ENCODE measurements at regions not wholly inside any gene's neighbourhood (a gene's known extent, or its start where the extent isn't known, plus 50 kb on each side); places are given as distances from the start of the nearest gene placed in this dataset.
"Not testable (repeated sequence)": the region's sequence is repeated elsewhere in the genome, so short reads cannot be mapped to it uniquely, and the experiment has no call there.

DNA sequence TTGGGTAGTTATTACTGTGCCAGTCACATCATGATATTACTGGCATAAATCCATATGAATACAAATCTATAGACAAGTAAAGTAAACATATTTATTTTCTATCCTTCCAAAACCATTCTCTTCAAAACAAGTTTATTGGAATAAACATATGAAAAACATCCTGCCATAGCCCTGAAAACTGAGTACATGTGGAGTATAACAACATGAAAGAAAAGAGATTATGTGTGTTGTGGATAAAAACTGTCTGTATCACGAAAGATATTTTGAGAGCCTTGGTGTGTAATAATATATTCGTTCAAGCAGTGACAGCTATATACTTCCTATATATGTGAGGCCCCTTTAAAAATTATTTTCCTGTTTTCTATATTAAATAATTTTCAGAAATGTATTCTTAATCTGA is 1742.2 kb downstream of the ARAP2 start:
- DNase-seq: no peak

DNA sequence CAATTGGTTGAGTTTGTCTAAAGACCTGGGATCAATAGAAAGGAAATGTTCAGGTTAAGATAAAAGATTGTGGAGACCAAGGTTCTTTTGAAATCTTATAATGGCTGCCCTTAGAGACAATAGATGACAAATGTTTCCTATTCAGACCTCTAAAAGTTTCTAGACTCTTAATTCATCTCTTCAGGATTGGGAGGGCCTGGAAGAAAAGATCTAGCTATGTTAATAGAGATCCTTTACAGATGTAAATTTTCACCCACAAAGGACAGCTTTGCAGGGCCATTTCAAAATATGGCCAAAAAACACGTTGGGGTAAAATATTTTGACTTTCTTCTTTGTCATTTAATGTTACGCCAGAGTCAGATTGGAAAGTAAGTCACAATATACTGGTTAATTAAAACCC is 1739.6 kb downstream of the ARAP2 start:
- not testable (repeated sequence) for DNase-seq

DNA sequence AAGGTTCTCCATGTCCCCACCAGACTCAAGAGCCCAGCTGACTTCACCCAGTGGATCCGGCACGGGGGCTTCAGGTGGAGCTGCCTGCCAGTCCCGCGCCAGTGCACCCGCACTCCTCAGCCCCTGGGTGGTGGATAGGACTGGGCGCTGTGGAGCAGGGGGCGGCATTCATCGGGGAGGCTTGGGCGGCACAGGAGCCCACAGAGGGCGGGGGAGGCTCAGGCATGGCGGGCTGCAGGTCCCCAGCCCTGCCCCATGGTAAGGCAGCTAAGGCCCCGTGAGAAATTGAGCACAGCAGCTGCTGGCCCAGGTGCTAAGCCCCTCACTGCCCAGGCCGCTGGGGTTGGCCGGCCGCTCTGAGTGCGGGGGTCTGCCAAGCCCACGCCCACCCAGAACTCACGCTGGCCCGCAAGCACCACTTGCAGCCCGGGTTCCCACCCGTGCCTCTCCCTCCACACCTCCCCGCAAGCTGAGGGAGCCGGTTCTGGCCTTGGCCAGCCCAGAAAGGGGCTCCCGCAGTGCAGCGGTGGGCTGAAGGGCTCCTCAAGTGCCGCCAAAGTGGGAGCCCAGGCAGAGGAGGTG is 1737.7 kb downstream of the ARAP2 start:
- DNase-seq: not testable (repeated sequence)

DNA sequence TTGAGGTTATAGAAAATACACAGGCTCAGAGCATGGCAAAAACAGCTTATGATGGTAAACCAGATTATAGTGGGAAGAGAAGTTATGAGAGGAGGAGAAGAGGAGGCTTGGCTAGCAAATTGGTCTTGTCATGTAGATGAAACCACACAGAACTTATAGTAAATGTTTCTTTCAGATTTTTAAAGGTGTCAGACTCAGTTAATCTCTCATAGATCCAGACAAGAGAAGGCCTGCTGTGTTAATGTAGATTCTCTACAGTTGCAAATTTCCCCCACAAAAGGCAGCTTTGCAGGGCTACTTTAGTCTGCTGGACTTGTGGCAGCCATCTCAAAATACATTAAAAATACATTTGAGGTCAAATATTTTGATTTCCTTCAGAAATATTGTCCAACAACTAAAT is 1731.7 kb downstream of the ARAP2 start:
- no peak for DNase-seq

DNA sequence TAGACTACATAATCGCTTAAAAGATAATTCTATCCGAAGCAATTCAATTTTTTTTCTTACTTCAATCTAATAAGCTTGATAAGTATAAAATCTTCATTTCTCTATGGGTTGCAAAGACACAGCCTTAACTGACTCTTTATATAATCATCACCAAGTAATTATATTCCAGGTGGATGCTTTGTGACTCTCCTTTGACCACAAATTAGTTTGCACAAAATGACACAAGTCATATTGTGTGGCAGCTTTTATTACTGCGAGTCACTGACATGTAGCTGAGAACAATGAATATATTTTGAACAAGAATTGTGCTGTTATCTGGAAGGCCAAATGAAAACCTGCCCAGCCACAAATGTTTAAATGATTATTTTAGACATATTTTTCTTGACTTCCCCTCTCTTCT is 1727.8 kb downstream of the ARAP2 start:
- no peak for DNase-seq

DNA sequence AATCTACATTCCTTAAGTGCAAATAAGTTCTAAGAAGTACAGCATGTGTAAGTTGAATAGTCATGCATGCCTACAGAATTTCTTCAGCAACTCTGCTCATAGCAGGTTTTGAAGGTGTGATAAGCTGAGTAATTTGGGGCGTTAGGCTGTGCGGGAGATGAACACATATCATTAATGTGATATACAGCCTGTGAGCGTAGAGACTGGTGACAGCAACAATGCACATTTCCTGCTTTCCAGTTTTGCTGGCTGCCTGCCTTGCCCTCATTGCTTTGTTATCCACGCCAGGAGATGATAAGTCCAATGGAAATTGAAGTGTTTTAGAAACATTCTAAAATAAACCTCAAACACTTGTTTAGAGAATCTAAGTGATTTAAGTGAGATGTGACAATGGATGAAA is 1709.4 kb downstream of the ARAP2 start:
- DNase-seq: no peak

DNA sequence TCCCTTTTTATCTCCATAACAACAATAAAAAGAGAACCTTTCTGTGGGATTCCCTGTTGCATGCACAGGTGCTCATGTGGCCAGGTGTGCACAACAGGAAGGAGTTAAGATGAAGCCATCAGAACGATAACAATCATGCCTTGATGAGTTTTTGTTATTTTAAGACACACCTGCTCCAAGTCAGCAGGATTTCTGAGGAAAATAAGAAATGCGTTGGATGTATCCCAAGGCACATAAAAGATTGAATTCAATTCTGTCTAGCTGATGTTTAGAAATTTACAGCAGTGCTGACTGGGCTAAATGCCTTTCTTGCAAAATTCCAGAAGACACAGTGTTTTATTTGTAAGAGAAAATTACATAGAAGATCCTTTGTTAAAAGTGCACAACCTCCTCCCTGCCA is 1678.2 kb downstream of the ARAP2 start:
- DNase-seq: no peak

DNA sequence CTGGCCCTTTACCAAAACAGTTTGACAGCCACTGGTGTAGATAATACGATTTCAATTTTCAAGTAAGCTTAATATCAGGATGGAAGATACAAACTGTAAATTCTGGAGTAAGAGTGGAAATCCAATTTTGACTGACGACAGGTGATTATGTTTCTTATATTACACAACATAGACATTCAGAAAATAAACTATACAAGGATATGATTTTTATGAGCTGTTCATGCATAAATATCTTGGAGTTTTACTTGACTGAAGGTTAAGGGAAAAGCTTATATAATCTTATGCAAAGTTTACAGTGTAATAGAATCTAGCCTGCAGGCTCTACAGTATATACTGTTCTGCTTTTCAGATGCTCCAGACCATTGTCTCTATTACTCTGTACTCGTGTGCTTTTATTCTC is 1672.3 kb downstream of the ARAP2 start:
- DNase-seq: no peak

DNA sequence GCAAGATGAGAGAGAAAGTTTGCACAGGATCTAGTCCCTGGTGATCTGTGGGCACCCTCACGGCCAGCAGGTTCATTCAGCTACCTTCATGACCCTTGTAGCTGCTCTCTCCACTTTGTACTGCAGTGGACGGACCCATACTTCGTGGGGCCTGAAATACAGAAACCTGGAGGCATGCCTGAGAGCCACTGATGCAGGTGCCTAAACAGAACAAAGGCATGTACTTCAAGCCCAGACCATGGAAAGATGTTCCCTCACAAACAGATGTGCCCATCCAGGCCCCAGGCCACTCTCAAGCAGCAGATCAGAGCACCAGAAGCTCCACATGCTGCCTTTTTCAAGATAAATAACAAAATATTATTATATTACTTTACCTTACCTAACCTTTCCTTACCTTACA is 1629.0 kb downstream of the ARAP2 start:
- no peak for DNase-seq

DNA sequence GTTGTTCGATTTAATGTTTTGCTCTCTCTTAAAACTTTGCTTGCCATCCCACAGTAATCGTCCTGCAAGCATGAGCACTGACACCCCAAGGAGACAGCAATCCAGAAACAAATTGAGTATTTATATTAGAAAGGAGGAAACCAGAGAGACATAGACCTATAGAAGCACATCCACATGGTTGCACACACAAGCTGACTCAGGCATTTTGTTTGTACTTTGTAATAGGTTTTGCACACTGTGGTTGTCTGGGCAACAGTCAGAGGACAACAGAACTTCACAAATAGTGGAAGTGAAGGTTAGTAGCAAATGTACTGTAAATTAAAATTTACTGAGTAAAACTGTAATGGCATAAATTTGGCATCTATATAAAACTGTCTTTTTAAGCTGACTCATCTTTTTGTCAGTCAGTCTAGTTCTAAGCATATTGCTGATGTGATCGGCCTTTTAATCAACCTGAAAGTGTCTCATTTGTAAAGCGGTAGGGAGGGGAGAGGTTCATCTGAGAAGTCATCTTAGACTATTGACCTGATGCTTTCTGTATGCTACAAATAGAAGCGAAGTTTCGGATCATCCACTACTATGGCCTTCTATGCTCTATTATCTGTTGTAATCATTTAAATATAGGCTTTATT is 1624.7 kb downstream of the ARAP2 start:
- no peak for DNase-seq

DNA sequence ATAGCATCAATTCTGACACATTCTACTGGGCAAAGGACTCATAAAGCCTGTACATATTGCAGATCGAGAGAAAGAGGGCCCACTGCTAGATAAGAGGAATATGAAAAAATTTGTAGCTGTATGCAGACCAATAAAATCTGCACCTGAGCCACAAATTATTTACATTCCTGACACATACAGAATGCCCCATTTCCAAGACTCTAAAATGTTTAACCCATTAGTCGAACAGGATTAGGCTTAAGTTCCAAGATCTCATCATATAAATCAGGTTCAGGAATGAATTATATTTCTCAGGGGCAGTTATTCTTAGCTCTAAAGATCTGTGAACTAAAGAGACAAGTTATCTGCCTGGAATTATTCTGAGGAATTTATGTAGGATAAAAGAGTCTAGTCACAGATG is 1615.8 kb downstream of the ARAP2 start:
- no peak for DNase-seq

DNA sequence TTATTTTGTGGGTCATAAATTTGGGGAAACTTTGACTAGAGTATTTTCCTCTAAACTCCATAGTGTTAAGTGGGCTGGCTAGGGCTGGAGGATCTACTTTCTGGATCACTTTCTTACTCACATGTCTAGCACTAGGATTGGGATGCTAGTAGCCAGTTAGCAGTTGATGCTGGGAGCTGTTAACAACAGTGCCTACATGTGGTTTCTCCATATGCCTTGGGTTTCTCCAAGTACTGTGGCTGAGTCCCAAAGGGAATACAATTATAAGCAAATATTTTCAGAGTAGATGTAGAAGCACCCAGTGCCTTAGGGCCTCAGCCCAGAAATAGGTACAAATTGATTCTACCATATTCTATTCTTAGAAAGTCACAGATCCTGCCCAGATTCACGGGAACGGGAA is 1614.9 kb downstream of the ARAP2 start:
- no peak for DNase-seq

DNA sequence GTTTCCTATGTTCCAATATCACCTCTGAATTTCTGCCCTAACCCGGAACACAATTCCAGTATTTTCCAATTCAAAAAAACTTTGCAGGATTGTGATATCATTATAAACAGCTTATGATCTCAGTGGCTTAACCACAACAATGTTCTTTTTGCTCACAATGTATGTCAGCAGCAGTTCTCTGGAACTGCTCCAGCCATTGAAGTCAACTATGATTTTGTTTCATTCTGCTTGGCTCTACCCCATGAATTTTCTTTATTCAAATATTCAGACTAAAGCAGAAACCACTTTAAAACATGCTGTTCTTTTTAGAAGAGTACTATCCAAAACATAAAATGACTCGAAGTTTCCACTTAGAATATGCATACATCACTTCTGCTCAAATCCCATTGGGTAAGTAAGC is 1611.1 kb downstream of the ARAP2 start:
- DNase-seq: no peak

DNA sequence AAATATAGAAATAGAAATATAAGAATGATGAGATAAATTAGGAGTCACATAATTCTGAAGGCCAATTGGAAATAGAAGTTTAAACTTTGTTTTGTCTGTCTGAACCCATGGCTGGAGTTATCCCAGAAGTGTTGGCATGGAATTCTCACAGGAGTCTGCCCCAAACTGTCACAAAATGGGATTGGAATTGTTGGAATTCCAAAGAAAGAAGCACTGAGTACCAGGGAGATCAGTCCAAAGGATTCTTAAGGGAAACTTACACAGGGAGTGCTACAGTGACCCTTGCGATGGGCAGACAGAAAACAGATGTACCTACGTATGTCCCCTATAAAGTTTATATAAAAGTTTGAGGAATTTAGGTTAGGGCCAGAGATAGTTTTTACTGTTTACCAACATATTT is 1607.7 kb downstream of the ARAP2 start:
- no peak for DNase-seq

DNA sequence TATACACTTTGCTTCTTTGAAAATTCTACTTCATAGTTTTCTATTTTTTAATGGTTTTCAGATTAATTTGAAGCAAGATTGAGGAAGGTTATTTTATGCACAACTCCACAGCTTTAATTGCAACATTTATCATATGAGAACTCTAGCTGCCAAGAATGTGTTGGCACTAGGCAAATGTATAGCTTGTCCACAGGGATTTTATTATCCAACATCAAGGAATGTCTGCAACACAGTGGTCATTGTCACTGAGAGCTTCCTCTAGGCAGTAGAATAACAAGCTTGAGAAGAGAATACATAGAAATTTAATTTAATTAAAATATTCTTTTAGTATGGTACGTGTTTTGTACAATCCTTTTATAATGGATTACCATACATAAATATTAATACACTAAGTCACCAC is 1600.8 kb downstream of the ARAP2 start:
- no peak for DNase-seq

DNA sequence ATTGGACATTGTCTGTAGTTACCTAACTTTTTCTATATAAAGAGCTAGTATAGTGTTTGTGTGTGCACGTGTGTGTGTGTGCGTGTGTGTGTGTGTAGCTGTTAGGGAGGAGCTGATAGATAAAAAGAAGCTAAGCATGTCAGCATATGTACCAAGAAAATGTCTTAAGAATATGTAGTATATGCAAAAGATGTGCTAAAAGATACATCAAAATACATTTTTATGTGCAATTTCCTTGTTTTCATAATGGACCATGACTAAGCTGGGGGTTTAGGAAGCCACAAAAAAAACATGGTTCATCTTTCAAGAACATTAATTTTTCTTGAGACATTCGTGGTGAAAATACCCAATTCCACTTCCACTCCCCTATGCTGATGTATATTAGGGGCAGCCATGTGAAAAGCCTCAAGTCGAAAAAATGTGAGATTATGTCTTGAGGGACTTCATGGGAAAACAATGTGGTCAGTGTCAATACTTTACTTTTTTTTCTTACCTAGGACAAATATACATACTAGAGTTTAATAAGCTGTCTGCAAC is 1599.7 kb downstream of the ARAP2 start:
- no peak for DNase-seq

DNA sequence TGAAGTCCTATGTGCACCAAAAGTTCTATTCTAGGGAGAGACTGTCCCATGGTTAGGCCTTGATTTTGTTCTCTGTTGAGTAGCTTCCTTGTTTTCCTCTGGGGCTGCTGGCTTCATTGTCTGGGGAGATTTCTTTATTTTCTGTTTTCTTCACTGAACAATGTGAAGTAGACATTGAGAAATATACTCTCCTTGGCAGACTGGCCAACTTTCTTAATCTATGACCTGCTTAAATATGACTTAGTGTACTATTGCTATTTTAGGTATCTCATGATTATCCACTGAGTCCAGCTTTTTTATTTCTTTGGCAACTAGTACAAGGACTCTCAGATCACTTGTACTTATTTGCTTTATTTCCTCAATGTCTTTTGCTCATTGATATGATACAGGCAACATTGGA is 1594.6 kb downstream of the ARAP2 start:
- DNase-seq: no peak

DNA sequence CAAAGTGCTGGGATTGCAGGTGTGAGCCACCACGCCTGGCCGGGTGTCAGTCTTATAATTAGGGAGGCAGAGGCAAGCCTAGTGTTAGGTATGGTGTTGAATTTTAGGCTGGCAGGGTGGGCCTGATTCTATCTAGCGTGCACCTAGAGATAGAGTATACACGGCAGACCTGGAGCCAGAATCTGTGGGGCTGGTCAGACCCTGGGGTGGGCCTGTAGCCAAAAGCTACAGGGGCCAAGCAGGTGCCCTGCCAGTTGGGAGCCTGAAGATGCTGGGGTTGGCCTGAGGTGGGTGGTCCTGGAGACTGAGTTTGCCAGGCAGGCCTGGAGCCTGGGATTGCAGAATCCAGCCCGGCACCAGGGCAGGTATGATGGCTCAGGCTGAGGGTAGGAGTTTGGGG is 1580.3 kb downstream of the ARAP2 start:
- DNase-seq: no peak

DNA sequence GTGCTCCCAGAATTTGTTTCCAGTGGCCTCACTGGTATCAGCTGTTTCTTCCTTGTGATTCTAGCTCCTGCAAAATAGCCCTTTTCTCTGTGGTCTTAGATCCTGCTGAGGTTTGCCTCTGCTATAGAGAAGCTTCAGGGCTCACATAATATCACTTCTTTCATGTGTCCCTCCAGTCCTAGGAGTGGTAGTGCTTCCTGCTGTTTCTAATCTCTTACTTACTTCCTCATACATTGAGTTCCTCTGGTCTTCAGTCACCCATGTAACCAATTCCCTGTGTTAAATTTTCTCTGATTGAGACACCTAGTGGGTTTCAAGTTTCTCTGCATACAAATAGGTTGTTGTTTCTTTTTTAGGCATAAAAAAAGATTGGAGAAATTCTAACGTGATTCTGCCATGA is 1567.9 kb downstream of the ARAP2 start:
- no peak for DNase-seq

DNA sequence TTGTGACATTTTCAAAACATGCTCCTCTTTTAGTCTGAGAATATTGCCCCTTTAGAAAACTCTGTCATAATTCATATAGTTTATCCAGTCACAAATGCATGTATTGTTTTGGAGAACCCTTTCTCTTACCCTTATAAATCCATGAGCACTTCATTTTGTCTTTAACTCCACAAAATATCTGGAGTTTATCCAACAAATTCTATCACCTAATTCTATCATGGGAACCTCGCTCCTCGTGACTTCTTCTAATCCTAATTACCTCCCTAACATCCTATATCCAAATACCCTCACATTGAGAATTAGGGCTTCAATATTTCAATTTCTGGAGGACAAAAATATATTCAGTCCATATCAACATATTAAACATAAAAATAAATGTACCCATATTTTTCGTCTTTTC is 1565.9 kb downstream of the ARAP2 start:
- DNase-seq: no peak

DNA sequence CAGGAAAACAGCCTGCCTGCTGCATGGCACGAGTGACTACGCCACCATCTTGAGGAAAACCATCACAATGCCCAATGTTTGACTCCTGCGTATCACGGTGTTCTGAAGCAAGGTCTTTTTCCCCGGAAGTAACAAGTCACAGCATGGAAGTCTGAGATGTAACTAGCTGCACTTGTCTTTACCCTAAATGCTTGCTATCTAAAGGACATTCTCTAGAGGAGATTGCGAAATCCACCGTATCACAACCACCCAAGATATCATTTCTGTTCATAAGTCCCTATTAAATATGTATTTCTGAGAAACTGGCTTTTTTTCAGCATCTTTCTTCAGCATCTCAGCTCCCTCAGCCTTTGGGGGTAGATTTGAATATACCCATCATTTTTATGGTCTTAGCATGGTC is 1565.1 kb downstream of the ARAP2 start:
- no peak for DNase-seq

DNA sequence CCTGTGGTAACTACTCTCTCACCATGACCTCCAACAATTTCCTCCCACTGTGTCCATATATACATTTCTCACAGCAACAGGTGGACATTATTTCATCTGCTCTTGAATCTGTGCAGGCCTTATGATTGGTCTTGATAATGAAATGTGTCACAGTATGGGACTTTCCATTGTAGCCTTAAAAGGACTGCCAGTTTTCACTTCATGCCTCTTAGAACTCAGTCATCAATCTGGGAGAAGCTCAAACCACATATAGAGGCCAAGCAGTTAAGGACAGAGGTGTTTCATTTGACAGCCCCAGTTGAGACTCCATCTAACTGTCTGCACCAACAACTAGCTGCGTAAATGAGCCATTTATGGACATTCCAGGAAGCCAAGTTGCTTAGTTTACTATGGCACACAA is 1534.8 kb downstream of the ARAP2 start:
- no peak for DNase-seq

DNA sequence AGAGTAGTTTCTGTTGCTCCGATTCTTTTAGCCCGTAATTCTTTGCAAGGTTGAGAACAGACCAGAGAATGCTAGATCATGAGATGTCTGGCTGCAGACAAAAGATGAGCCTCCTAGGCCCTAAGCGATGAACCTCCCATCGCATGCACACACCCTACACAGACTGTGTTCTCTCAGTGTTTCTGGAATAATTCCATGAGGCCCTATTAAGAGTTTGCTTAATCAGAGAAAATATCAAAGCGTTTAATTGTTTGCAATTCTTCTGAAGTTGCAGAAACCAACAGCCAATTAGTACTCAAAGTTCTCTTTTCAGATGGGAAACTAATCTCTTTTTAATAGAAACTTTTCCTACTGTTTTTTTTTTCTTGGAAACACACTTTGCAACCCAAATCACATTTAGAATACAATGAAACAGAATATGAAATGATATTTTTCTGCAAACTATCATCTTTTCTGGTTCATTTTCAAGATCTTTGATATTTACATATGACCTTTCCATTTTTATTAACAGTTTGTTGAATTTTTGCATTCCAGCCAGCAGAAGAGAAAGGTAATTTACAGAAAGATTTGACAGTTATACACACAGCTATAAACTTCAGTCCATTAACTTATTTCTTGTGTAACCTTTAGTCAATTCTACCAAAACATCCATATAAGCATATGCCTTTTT is 1525.6 kb downstream of the ARAP2 start:
- DNase-seq: no peak

DNA sequence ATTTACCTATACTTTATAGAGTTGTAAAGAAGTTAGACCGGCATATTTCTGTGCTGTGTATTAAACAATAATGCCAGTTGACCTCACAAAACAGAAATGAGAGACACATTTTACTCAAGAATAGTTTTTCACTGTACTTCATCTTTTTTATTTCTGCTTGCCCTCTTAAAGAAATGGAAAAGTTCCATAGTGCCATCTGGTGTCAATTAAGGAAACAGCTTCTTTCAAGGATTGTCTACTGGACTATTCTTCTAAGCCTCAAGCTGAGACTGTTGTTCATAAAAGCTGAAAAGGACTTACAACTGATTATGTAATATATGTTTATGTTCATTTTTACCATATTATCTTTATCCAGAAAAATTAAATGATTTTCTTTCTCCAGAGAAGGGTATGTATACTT is 1523.7 kb downstream of the ARAP2 start:
- DNase-seq: no peak

DNA sequence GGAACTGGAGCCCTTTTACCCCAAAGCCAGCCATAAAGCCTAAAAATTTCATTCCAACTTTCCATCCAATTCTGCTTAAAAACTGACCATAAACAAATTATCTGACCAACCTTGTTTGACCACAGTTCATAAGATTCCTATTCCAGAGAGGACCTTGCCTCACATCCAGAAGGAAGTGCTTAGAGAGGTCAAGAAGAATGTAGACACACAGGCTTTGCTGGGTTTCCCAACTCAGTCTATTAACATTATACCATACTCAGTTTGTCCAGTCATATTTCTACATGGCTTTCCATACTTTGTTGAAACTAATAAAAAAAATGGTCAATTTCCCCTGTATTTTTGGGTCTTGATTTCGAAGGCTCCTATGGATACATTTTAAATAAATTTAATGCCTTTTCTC is 1522.5 kb downstream of the ARAP2 start:
- no peak for DNase-seq
